Bronchial epithelial cell (primary cell): ENCODE measurements at regions not wholly inside any gene's neighbourhood (a gene's known extent, or its start where the extent isn't known, plus 50 kb on each side); places are given as distances from the start of the nearest gene placed in this dataset.

ENCODE experiments used
- DNase-seq: peaks from one replicate; pipeline ENCODE4 v3.0.0-alpha.2; 2010; ENCODE audit warnings: low read depth
- FAIRE-seq: peaks from 2 replicates; lab custom pipeline; 2011; peaks lifted over from hg19 to GRCh38; lab: Jason Lieb, UNC
- H3K27me3 ChIP-seq: 2 replicates; pipeline ENCODE4 v1.5.1; 2011; ENCODE audit warnings: low read length; ENCODE audit not compliant: control insufficient read depth, insufficient read depth
- H3K36me3 ChIP-seq: 2 replicates; pipeline ENCODE4 v1.5.1; 2011; ENCODE audit warnings: low read length; ENCODE audit not compliant: control insufficient read depth, insufficient read depth
- H3K4me3 ChIP-seq: 2 replicates; pipeline ENCODE4 v1.5.1; 2011; ENCODE audit warnings: mild to moderate bottlenecking, low read depth, low read length, control low read depth
- TF ChIP-seq, protein P1 (sequence below): IDR thresholded peaks from 2 replicates; pipeline ENCODE4 v1.5.1; 2011; ENCODE audit warnings: mild to moderate bottlenecking, moderate library complexity, low read length, control low read depth, inconsistent platforms; ENCODE audit not compliant: insufficient read depth, severe bottlenecking

DNA sequence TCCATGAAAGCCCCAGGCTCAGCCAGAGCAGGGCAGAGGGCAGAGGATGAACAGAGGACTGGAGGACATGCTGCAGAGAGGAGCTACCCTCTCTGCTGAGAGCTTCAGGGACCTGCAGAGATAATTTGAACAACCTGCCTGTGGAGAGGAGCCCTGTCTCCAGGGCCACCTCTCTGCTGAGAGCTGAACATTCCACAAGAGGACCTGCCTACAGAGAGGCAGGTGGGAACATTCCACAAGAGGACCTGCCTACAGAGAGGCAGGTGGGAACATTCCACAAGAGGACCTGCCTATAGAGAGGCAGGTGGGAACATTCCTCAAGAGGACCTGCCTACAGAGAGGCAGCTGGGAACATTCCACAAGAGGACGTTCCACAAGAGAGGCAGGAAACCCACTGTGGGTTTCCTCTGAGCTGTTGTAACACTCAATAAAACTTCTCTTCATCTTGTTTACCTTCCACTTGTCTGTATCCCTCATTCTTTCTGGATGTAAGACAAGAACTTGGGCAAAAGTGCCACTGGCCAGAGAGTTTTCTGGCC lies 551.9 kb upstream of the CA10 start:
- H3K27me3 ChIP-seq: no peaks in the 10 kb centered on the region
- DNase-seq (no peak), FAIRE-seq (no peak)
- H3K36me3 ChIP-seq: no peaks in the 10 kb centered on the region
- no peak overlapping the region for H3K4me3 ChIP-seq
- TF ChIP-seq, protein P1, sequence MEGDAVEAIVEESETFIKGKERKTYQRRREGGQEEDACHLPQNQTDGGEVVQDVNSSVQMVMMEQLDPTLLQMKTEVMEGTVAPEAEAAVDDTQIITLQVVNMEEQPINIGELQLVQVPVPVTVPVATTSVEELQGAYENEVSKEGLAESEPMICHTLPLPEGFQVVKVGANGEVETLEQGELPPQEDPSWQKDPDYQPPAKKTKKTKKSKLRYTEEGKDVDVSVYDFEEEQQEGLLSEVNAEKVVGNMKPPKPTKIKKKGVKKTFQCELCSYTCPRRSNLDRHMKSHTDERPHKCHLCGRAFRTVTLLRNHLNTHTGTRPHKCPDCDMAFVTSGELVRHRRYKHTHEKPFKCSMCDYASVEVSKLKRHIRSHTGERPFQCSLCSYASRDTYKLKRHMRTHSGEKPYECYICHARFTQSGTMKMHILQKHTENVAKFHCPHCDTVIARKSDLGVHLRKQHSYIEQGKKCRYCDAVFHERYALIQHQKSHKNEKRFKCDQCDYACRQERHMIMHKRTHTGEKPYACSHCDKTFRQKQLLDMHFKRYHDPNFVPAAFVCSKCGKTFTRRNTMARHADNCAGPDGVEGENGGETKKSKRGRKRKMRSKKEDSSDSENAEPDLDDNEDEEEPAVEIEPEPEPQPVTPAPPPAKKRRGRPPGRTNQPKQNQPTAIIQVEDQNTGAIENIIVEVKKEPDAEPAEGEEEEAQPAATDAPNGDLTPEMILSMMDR: no peak

DNA sequence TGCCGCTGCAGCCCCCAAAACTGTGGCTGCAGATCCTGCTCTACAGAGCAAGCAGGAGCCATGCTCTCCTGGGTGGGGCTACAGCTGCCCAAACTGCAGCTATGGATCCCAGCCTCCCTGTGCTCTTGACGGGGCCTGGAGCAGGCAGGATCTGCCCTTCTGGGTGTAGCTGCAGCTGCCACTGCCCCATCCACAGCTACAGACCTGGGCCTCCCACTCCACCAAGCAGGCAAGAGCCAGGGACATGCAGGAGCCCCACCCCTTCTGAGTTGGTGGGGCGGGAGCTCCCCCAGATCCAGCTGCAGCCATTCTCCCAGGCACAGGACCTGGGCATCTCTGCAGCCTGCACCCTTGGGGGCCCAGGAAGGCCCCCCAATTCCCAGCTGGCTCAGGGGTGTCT lies 551.2 kb upstream of the CA10 start:
- TF ChIP-seq, protein P1: no peak
- no peak for FAIRE-seq
- H3K27me3 ChIP-seq: no peaks in the 10 kb centered on the region
- H3K4me3 ChIP-seq: no peak overlapping the region
- no peaks in the 10 kb centered on the region for H3K36me3 ChIP-seq
- no peak for DNase-seq

DNA sequence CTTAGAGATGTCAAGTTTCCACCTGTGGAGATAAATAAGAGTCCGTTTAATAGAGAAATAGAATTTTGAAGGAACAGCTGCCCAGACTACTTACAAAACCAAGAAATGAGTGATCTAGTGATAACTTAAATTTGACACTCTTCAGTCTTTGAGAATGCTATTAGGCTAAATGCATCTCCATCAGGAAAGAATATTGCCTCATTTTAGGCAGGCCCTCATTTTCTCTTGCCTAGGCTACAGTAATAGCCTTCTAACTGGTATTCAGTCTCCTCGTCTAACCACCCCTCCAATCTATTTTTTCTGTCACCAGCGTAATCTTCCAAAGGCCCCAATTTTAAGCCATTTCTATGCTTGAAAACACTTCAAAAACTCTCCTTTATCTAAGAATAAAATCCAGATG lies 537.8 kb upstream of the CA10 start:
- TF ChIP-seq, protein P1: no peak
- no peaks in the 10 kb centered on the region for H3K27me3 ChIP-seq
- DNase-seq: no peak
- FAIRE-seq: no peak
- no peaks in the 10 kb centered on the region for H3K36me3 ChIP-seq
- no peak overlapping the region for H3K4me3 ChIP-seq

DNA sequence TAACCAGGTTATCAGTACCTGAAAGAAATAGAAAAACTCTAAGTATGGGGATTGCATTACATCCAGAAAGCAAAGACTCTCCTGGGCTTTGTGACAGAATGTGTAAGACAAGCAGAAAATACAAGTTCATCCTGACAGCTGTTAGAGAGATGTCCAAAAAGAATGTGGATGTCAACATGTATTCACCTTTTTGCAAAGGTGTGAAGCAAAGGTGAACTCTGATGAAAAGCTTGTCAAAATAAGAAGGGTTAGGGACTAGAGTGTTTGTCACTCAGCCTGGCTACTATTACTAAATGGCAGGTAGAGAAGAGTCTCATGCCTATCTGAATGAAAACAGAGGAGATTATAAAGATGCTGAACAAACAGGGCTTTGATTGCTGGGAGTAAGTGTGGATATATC lies 527.6 kb upstream of the CA10 start:
- FAIRE-seq: no peak
- no peak overlapping the region for H3K4me3 ChIP-seq

DNA sequence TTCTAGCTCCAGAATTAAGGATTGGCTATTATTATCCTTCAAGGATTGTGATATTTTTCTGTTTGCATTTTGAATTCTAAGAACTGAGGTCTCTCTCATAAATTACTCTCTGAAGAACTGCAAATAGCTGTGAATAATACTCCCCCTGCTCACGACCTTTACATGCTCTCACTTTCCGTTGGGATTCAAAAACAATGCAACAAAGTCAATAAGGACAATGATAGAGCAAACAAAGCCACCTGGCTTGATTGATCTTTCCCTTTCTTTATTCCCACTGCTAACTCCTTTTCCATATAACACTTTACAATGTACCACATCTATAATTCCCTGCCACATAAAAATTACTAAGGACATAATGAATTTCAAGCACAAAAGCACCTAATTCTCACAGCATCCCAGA lies 523.0 kb upstream of the CA10 start:
- no peak overlapping the region for H3K4me3 ChIP-seq
- TF ChIP-seq, protein P1: no peak
- DNase-seq (no peak), FAIRE-seq (no peak)
- no peaks in the 10 kb centered on the region for H3K27me3 ChIP-seq
- H3K36me3 ChIP-seq: no peaks in the 10 kb centered on the region

More for the DNA sequence above, 527.6 kb upstream of the CA10 start:
- TF ChIP-seq, protein P1: no peak
- no peak for DNase-seq
- H3K27me3 ChIP-seq: no peaks in the 10 kb centered on the region
- H3K36me3 ChIP-seq: no peaks in the 10 kb centered on the region

DNA sequence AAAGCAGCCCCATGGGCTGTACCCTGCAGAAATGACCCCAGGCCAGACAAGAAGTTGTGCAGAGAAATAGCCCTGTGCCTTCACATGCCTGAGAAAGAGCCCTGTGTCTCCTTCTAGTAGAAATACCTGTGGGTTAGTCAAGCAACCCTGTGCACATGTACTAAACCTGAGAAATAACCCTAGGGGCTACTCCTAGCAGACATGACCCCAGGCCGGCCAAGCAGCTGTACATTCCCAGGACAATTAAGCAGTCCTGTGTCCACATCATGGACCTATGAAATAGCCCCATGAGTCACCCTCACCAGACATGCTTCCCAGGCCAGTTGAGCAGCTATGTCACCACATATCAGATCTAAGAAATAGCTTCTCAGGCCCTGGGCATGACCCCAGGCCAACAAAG lies 519.7 kb upstream of the CA10 start:
- H3K4me3 ChIP-seq: no peak overlapping the region
- H3K36me3 ChIP-seq: no peaks in the 10 kb centered on the region
- H3K27me3 ChIP-seq: no peaks in the 10 kb centered on the region
- TF ChIP-seq, protein P1: no peak
- DNase-seq (no peak), FAIRE-seq (no peak)
